GM03348 (cell line): ENCODE measurements at regions not wholly inside any gene's neighbourhood (a gene's known extent, or its start where the extent isn't known, plus 50 kb on each side); places are given as distances from the start of the nearest gene placed in this dataset.
"Not testable (repeated sequence)": the region's sequence is repeated elsewhere in the genome, so short reads cannot be mapped to it uniquely, and the experiment has no call there.

Experiments used
- DNase-seq: peaks from one replicate; pipeline ENCODE4 v3.0.0; 2012; ENCODE audit warnings: low spot score

DNA sequence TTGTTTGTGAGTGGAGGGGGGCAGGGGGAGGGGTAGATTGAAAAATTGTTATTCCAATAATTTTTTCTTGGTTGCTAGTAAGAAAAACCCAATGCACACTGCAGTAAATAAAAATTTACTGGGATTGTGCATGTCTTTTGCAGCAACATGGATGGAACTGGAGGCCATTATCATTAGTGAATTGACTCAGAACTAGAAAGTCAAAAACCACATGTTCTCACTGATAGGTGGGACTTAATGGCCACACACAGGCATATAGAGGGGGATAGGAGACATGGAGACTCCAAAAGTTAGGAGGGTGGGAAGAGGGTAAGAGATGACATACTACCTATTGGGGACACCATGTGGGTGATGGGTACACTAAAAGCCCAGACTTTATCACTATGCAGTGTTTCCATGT, 67.2 kb downstream of the BUB3 start:
- no peak for DNase-seq

DNA sequence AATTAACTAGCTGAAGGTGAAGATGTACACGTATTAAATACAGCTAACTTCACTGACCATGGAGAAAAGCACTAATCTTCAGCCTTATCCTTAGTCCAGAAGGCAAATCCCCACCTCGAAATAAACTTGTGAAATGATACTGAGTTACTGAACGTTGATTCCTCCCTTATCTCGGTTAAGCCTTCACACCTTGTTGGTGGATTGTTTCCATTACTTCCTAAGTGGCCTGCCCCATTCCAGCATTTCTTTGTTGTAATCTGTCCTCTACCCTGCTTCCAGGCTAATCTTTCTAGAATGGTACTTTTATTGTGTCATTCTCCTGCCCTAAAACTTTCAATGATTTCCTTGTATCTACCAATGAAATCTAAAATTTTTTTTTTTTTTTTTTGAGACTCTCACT, 68.6 kb downstream of the BUB3 start:
- DNase-seq = no peak

DNA sequence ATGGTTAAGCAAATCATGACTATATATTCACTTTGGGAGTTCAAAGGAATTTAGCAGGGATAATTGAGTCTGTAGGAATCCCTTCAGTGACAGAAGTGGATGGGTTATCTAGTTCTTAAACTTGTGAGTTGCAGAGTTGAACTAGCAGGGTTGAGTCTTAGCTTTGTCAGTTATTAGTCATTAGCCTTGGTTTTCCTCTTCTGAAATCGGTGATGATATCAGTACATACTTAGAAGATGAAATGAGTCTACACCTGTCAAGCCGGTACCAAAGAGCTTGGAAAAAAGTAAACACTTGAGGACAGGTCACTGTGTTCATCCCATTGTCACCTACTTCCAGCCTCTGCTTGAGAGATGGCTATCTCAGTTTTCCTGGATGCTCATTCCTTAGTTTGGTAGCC, 73.5 kb downstream of the BUB3 start:
- DNase-seq = no peak

DNA sequence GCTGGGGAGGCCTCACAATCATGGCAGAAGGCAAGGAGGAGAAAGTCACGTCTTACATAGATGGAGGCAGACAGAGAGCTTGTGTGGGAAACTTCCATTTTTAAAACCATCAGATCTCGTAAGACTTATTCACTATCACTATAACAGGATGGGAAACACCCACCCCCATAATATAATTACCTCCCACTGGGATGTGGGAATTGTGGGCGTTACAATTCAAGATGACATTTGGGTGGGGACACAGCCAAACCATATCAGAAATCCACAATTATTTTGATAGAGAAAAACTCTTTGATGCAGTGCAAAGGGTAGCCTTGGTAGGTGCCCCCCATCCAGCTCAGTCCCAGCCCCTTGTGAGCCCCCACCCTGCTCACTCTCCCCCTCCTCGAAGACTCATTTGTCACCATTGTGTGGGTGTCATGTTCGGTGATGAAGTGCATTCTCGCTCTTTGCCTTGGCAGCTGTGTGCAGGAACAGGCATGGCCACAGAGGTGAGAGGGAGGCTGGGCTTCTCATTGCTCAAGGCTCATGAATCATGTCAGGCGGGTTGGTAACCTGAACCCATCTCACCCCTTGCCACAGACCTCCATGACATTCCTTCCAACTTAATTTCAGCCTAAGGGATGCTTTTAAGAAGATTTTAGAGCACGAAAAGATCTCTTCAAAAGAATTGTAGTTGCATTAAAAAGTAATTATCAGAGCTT, 75.9 kb downstream of the BUB3 start:
- no peak for DNase-seq

DNA sequence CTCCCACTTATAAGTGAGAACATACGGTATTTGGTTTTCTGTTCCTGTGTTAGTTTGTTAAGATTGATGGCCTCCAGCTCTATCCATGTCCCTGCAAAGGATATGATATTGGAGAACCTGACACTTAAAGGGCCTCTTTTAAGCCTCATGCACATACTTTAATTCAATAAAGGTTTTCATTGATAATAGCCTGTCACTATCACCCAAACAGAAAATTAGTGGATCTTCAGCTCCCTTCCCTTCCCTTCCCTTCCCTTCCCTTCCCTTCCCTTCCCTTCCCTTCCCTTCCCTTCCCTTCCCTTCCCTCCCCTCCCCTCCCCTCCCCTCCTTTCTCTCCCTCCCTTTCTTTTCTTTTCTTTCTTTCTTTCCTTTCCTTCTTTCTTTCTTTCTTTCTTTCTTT, 78.7 kb downstream of the BUB3 start:
- not testable (repeated sequence) for DNase-seq

DNA sequence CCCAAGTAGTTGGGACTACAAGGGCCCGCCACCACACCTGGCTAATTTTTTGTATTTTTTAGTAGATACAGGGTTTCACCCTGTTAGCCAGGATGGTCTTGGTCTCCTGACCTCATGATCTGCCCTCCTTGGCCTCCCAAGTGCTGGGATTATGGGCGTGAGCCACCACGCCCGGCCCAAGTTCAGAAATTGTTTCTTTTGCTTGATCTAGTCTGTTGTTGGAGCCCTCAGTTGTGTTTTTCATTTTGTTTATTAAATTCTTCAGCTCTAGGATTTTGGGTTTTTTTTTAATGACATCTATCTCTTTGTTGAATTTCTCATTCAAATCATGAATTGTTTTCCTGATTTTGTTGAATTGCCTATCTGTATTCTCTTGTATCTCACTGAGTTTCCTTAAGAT, 80.8 kb downstream of the BUB3 start:
- DNase-seq = not testable (repeated sequence)

DNA sequence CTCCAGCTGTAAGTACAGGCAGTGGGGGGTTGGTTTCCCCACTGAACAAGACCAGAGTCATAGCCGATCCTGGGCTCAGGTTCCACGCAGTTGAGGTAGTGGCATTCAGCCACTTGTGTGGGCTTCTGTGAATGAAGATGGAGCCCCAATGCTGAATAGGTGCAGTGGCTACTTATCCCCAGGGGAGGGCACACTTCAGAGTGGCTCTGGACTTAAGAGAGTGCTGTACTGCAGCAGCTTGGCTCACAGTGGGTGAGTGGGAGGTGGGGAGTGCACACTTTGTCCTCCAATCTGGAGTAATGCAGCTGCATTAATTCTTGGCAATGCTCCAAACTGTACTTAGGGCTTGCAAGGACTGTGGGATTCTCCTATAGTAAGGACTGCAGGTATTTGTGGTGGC, 81.9 kb downstream of the BUB3 start:
- no peak for DNase-seq

DNA sequence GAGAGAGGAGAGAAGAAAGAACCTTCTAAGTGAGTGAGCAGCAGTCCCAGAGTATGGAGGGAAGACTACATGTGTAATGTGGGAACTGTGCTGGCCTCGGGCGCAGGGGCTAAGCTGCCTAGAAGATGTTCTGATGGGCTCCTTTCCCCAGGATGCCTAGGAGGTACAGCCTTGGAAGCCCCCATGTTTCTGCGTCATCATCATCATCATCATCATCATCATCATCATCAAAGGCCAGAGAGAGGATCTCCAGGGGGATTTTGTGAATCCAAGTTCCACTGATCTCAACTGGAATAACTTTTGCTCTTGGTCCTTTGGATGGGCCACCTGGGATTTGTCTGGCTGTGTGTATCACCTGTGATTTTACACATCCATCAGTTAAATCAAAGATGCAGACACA, 86.0 kb downstream of the BUB3 start:
- DNase-seq = no peak

DNA sequence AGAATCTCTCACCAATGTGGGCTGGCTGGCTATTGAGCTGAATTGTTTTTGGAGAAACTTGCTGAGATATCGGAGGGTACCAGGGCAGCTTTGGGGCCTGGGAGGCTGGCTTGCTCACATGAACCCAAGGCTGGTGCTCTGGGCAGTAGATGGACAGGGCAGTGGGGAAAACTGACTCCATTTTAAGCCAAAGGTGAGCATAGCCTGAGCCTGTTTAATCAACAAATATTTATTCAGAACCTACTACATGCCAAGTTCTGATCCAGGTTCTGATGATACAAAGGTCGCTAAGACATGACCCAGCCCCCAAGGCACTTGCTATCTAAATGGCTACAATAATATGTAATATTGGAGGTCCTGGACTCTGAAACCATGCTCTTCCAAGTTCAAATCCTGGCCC, 86.6 kb downstream of the BUB3 start:
- no peak for DNase-seq

DNA sequence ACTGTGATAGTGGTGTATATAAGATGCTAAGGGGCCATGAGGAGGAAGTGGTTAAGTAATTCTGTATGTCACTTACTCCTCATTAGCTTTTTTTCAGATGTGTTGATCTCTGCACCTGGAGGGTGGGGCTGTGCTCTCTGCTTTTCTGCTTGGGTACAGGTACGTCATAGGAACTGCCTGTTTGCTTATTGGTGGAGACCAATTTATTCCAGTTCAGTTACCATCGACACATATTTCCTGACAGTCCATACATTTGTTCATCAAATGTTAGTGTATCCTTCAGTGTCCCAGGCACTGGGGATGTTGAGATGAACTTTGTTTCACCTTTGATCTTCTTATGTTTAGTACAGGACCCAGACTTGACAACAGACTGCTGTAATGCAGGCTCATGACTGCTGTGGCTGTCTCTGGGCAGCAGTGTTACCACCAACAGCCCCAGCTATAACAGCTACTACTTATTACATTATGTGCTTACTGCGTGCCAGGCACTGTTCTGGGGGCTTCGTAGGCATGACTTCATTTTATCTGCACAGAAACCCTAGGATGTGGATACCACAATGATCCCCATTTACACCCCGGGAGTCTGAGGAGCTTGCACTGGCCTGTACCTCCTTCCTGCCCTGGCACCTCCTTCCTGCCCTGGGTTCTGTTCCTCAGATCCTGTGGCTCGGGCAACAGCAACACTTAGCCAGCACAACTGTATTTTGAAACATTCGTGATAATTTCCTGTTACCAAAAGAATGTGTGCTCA, 87.4 kb downstream of the BUB3 start:
- no peak for DNase-seq

DNA sequence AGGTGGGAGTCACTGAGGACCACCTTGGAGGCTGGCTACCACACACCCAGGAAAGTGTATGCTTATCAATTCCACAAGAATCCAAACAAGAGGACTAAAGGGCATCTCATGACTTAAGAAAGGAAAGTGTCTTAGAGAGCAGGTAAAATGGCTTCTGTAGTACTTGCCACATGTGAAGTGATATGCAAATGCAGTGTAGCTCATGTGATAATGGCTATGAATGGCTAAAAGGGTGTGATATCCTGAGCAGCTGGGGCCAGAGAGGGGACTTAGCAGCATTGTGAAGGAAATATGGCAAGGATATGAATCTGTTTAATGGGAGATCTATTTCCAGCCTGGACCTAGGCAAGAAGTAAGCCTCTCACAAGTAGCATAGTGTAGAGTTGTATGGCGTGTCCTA, 90.5 kb downstream of the BUB3 start:
- DNase-seq = no peak

DNA sequence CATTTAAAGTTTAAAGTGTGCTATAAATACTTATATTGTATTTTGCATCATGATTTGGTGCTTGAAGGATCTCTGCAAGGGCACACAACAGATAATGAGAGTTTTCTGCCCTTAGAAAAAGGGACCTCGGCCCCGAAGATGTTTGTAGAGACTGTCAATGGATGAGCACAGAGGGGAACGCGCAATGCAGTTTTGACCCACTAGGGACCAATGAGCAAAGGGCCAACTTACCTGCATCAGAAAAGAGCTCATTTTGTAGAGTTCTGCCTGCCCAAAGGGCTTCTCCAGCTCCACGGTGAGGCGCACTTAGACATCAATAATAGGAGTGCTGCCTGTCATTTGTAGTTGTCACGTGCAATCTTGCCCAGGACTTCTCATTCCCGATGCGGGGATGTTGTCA, 91.1 kb downstream of the BUB3 start:
- no peak for DNase-seq

DNA sequence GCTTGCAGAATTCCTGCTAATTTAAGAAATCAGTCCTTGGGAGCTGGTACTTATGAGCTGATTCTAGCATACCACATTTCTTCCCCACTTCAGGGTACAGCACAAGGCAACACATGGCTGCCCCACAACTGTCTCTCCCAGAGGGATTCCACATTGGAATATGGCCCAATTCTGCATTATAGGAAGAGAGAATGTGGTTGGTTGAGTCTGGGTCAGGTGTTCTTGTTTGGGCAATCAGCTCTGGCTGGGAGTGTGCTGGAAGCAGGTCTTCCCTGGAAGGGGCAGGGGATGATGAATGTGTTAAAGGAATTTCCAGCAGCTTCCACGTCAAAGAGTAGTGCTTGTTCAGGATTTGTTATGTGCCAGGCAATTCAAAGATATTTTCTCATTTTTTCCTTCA, 95.7 kb downstream of the BUB3 start:
- no peak for DNase-seq

DNA sequence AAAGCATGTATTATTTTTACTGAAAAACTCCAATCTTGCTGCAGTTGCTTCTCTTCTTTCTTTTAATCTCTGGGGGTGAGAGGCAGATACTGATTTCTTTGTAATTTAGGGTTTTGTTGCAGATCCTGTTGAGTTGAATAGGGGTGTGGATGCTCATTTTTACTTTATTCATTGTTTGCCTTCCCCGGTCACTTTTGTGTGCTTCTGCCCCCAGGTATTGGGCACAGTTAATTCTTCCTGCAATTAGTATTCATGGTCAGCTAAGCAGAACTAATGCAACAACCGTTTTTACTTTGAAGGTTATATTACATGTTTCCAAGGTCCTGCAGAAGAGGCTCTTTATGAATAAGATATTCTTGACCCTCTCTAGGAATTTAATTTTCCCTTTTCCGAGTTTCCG, 96.4 kb downstream of the BUB3 start:
- DNase-seq = no peak

DNA sequence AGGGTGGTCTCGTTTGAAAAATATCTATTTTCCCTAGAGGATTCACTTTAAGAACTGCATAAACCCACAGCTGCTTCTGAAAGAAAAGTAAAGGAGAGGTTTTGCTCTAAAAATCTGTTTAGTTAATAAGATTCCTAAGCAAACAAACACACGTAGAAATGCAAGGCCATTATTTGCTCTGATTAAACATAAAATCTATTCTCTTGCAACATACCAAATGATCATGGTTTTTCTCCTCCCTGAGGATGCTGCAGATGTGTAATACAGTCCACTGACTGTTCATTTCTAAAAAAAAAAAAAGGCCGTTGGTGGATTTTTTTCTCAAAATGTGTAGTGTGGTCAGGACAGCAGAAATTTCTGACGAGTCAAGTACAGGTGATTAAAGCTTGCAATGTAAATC, 98.6 kb downstream of the BUB3 start:
- DNase-seq = no peak

DNA sequence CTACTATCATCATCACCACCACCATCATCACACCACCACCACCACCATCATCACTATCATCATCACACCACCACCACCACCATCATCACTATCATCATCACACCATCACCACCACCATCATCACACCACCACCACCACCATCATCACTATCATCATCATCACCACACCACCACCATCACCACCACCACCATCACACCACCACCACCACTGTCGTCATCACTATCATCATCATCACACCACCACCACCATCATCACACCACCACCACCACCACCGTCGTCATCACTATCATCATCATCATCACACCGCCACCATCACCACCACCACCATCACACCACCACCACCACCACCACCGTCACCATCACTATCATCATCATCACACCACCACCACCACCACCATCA, 100.1 kb downstream of the BUB3 start:
- DNase-seq = not testable (repeated sequence)

DNA sequence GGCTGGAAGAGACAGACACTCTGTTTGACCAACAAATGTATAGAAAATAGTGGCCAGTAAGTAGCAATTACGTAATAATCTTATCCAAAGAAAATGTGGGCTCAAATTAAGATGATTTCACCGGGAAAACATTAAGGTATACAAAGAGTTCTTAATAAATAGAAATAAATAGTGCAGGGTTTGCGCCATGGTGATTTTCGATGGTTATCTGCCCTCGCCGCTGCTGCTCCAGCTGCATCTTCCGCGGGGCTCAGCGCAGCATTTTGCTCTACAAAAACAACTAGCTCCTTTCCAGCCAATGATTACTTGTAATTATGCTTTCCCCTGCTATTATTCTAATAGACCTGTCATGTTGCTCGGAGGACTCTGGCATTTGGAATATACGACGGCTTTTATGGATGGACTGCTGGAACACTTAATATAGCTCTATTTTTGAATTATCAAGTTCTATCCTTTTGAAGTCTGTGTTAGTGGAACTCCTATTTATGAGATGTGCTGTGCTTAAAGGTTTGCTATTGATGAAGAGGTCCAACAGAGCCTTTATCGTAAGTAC, 103.8 kb downstream of the BUB3 start:
- no peak for DNase-seq

DNA sequence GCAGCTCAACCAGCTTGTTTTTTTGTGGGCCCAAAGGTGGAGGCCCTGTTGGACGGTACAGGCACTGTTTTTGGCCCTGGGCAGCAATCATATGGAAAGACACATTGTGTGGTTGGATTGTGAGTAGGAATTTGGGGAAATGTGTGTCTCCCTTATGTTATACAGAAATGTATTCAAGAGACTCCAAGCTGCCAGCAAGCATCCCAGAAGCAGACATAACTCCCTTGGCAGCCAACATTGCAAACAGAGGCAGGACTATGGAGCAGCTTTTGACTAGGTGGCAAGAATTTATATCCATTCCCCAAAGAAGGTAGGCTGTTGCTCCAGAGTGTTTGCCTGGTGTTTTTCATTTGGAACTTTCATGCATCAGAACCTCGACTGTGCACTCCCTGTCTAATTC, 104.9 kb downstream of the BUB3 start:
- no peak for DNase-seq

DNA sequence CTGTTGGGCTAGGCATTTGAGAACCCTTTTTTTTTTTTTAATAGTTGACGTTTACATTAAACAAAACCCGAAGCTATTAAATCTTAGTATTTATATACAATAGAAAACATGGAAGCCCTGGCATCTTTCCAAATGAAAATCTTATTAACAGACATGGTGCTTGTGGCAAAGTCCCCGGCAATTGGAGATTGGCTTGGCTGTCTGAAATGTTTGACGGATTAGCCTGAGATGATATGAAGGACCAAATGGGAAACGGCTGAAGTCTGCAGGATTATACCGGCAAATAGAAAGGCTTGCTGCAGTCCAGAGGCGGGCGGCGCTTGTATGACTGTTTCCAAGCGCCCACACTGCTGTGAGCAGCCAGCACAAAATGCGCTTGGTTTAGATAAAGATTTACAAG, 105.6 kb downstream of the BUB3 start:
- DNase-seq = no peak

DNA sequence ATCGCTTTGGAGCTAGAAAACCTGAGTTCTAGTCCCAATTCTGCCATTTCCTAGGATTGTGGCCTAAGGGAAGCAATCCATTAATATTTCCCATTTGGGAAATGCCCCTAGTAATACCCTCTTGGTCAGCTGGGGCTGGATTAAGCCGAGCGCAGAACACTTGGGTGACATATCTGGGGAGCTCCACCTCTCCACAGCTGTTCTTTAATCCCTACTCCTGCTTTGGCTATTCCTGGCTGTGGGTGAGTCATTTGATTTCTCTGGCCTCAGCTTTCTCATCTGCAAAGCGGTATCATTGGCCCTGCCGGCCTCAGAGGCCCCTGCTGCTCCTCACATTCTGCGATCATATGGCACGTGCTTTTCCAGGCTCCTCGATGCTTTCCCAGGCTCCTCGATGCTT, 108.3 kb downstream of the BUB3 start:
- DNase-seq = no peak

DNA sequence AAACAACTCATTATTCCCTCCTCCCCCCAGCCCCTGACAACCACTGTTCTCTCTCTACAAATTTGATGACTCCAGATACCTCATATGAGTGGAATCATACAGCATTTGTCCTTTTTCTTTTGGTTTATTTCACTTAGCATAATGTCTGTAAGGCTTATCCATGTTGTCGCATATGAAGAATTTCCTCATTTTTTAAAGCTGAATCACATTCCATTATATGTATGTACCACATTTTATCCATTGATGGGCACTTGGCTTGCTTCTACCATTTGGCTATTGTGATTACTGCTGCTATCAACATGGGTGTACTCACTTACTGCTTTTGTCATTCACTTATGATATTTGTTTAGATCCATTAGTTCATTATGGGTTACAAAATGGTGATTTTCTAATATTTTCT, 112.8 kb downstream of the BUB3 start:
- no peak for DNase-seq

DNA sequence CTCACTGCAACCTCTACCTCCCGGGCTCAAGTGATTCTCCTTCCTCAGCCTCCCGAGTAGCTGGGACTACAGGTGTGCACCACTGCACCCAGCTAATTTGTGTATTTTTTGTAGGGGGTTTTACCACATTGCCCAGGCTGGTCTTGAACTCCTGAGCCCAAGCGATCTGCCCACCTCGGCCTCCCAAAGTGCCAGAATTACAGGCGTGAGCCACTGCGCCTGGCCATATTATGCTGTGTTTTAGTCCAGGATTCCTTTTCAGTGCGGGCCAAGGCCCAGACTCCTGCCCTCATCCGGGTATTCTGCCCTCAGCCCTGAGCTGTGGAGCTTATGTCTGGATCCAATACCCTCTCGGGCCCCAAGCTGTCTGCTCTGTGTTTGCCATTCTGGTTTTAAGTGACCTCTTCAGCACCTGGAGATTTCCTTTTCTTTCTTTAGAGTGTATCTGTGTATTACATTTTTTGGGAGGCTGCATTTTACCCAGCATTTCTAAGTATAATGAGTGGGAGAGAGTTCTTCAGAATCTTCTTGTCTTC, 114.9 kb downstream of the BUB3 start:
- no peak for DNase-seq

DNA sequence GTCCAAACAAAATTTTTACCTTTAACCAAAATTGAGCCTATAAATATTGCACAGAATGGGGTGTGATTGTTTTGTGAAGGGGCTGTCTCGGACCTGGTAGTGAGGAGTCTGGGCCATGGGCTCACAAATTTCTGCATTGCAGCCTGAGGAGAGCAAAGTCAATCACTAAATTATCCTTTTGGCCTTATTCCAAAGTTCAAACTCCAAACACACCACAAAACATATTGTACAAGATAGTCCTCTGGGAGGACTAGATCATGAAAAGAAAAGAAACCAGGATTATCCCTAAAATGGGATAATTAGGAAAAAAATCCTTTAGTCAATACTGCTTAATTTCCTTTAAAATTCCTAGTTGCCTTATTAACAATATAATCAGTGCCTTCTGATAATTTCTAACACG, 115.5 kb downstream of the BUB3 start:
- DNase-seq = no peak
